Neural crest cell (in vitro differentiated cells): ENCODE measurements at regions not wholly inside any gene's neighbourhood (a gene's known extent, or its start where the extent isn't known, plus 50 kb on each side); places are given as distances from the start of the nearest gene placed in this dataset.

Experiments
- DNase-seq: peaks from one replicate; pipeline ENCODE4 v3.0.0; 2021; ENCODE audit warnings: low read depth, mixed read lengths, low spot score
- H3K27ac Mint-ChIP-seq: one replicate; pipeline ENCODE4 v1.8.0; 2021; ENCODE audit warnings: mild to moderate bottlenecking, mixed read lengths; ENCODE audit not compliant: unreplicated experiment
- H3K27me3 Mint-ChIP-seq: 2 replicates; pipeline ENCODE4 v1.8.0; 2021; ENCODE audit warnings: low read depth, mild to moderate bottlenecking, mixed read lengths
- H3K36me3 Mint-ChIP-seq: 2 replicates; pipeline ENCODE4 v1.8.0; 2021; ENCODE audit warnings: low read depth, mild to moderate bottlenecking, mixed read lengths
- H3K4me1 Mint-ChIP-seq: 2 replicates; pipeline ENCODE4 v1.8.0; 2021; ENCODE audit warnings: mixed read lengths
- H3K4me3 Mint-ChIP-seq: one replicate; pipeline ENCODE4 v1.8.0; 2021; ENCODE audit warnings: mild to moderate bottlenecking, mixed read lengths
- H3K9me3 Mint-ChIP-seq: 2 replicates; pipeline ENCODE4 v1.8.0; 2021; ENCODE audit warnings: mixed read lengths
- CTCF ChIP-seq: fragments of 200-600 bp; sonication (generic); conservative IDR thresholded peaks from 2 replicates; pipeline ENCODE4 v1.5.0; 2021; ENCODE audit warnings: antibody characterized with exemption, mild to moderate bottlenecking

GRCh38 chr4:114200026-114200425 is 220.6 kb upstream of the ARSJ start:
- no peak overlapping the region for H3K27ac Mint-ChIP-seq
- no peak for TF ChIP-seq CTCF
- peaks cover 13% of the 10 kb centered on the region for H3K9me3 Mint-ChIP-seq
- H3K4me1 Mint-ChIP-seq = no peaks in the 10 kb centered on the region
- H3K36me3 Mint-ChIP-seq = peaks cover 2% of the 10 kb centered on the region
- H3K27me3 Mint-ChIP-seq = no peaks in the 10 kb centered on the region
- no peak for DNase-seq
- H3K4me3 Mint-ChIP-seq = no peak overlapping the region

GRCh38 chr4:114205261-114205660 is 225.8 kb upstream of the ARSJ start:
- Mint-ChIP-seq H3K36me3 (no peaks in the 10 kb centered on the region), H3K27ac (no peak overlapping the region), H3K4me1 (no peaks in the 10 kb centered on the region), H3K9me3 (peaks cover 2% of the 10 kb centered on the region), H3K27me3 (no peaks in the 10 kb centered on the region), H3K4me3 (no peak overlapping the region)
- no peak for TF ChIP-seq CTCF
- no peak for DNase-seq

GRCh38 chr4:114208574-114209151 is 229.2 kb upstream of the ARSJ start:
- H3K4me1 Mint-ChIP-seq = peaks cover 4% of the 10 kb centered on the region
- peaks cover 2% of the 10 kb centered on the region for H3K9me3 Mint-ChIP-seq
- DNase-seq = no peak
- no peak for TF ChIP-seq CTCF
- no peaks in the 10 kb centered on the region for H3K36me3 Mint-ChIP-seq
- no peak overlapping the region for H3K4me3 Mint-ChIP-seq
- H3K27me3 Mint-ChIP-seq = no peaks in the 10 kb centered on the region
- H3K27ac Mint-ChIP-seq = no peak overlapping the region

- H3K4me1 Mint-ChIP-seq = peaks cover 4% of the 10 kb centered on the region
- no peaks in the 10 kb centered on the region for H3K27me3 Mint-ChIP-seq
- no peak overlapping the region for H3K27ac Mint-ChIP-seq
- peaks cover under 1% of the 10 kb centered on the region for H3K36me3 Mint-ChIP-seq
- no peak for TF ChIP-seq CTCF
- H3K4me3 Mint-ChIP-seq = no peak overlapping the region
- H3K9me3 Mint-ChIP-seq = peaks cover 2% of the 10 kb centered on the region
- no peak for DNase-seq
Observed at GRCh38 chr4:114209584-114209983, 230.1 kb upstream of the ARSJ start.

- H3K4me1 Mint-ChIP-seq = peaks cover 4% of the 10 kb centered on the region
- H3K27ac Mint-ChIP-seq = no peak overlapping the region
- no peaks in the 10 kb centered on the region for H3K27me3 Mint-ChIP-seq
- no peak for DNase-seq
- no peak for TF ChIP-seq CTCF
- H3K36me3 Mint-ChIP-seq = peaks cover 4% of the 10 kb centered on the region
- no peak overlapping the region for H3K4me3 Mint-ChIP-seq
- peaks cover 4% of the 10 kb centered on the region for H3K9me3 Mint-ChIP-seq
Observed at GRCh38 chr4:114211556-114211955, 232.1 kb upstream of the ARSJ start.
